PC-9 (cell line): ENCODE measurements at regions not wholly inside any gene's neighbourhood (a gene's known extent, or its start where the extent isn't known, plus 50 kb on each side); places are given as distances from the start of the nearest gene placed in this dataset.

ENCODE experiments used
- EZH2 ChIP-seq: fragments of 200-600 bp; sonication (generic); IDR thresholded peaks from 2 replicates; pipeline ENCODE4 v1.8.0; 2017; ENCODE audit warnings: antibody characterized with exemption, low read depth
- TF ChIP-seq, protein P1 (sequence below): fragments of 200-600 bp; sonication (generic); conservative IDR thresholded peaks from 2 replicates; pipeline ENCODE4 v1.6.1; 2017; ENCODE audit warnings: mixed run types, antibody characterized with exemption, mild to moderate bottlenecking, moderate library complexity

DNA sequence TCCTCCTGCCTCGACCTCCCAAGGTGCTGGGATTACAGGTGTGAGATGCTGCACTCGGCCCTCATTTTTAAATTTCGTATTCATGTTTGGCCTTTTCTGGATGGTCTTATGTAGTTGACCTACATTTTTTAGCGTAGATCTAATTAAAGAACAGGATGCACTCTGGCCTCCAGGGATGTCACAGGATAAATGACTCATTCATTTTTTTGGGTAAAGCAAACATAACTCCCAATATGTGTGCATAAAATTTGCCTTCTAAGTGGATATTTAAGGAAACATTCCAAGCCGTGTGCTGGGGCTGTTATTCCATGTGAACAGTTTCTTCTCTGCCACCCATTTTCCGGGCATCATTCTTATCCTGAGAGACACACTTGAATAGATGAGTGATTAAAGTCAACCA, 501.6 kb downstream of the IRX1 start:
- TF ChIP-seq, protein P1, sequence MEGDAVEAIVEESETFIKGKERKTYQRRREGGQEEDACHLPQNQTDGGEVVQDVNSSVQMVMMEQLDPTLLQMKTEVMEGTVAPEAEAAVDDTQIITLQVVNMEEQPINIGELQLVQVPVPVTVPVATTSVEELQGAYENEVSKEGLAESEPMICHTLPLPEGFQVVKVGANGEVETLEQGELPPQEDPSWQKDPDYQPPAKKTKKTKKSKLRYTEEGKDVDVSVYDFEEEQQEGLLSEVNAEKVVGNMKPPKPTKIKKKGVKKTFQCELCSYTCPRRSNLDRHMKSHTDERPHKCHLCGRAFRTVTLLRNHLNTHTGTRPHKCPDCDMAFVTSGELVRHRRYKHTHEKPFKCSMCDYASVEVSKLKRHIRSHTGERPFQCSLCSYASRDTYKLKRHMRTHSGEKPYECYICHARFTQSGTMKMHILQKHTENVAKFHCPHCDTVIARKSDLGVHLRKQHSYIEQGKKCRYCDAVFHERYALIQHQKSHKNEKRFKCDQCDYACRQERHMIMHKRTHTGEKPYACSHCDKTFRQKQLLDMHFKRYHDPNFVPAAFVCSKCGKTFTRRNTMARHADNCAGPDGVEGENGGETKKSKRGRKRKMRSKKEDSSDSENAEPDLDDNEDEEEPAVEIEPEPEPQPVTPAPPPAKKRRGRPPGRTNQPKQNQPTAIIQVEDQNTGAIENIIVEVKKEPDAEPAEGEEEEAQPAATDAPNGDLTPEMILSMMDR = no peak
- TF ChIP-seq EZH2 = no peak
